ENCODE measurements at regions not wholly inside any gene's neighbourhood (a gene's known extent, or its start where the extent isn't known, plus 50 kb on each side); places are given as distances from the start of the nearest gene placed in this dataset.

DNA sequence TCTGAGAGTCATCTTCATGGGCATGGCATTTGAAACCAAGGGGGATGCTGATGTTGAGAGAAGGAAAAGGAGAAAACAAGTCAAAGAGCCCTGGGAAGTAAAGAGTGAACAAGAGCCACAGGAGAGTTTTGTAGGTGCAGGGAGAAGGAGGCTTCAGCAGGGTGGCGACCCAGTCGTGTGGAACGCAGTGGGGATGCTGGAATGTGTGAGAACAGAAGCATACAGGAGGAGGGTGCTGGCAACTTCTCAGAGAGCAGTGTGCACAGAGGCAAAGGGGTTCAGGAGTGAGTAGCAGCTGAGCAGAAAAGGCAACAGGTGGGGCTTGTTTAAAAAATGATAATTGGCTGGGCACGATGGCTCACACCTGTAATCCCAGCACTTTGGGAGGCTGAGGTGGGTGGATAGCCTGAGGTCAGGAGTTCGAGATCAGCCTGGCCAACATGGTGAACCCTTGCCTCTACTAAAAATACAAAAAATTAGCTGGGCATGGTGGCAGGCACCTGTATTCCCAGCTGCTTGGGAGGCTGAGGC is 75.8 kb upstream of the PLET1 start:
- Histone ChIP-seq H3K36me3 (no peaks in the 10 kb centered on the region), H3K4me1 (no peaks in the 10 kb centered on the region), H3K27ac (no peak overlapping the region), H3K4me3 (no peak overlapping the region), H3K27me3 (no peaks in the 10 kb centered on the region), H3K9me3 (no peaks in the 10 kb centered on the region)
- intact Hi-C loops (cut with DNase I; ENCODE audit: low total_unique reads), result no loop called here
- TF ChIP-seq, protein P1, sequence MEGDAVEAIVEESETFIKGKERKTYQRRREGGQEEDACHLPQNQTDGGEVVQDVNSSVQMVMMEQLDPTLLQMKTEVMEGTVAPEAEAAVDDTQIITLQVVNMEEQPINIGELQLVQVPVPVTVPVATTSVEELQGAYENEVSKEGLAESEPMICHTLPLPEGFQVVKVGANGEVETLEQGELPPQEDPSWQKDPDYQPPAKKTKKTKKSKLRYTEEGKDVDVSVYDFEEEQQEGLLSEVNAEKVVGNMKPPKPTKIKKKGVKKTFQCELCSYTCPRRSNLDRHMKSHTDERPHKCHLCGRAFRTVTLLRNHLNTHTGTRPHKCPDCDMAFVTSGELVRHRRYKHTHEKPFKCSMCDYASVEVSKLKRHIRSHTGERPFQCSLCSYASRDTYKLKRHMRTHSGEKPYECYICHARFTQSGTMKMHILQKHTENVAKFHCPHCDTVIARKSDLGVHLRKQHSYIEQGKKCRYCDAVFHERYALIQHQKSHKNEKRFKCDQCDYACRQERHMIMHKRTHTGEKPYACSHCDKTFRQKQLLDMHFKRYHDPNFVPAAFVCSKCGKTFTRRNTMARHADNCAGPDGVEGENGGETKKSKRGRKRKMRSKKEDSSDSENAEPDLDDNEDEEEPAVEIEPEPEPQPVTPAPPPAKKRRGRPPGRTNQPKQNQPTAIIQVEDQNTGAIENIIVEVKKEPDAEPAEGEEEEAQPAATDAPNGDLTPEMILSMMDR (IDR thresholded peaks at IDR 0.05), result no peak
- no peak for TF ChIP-seq POLR2A (IDR thresholded peaks at IDR 0.05)
- no peak for DNase-seq

GRCh38 chr11:112339566-112339965 is 78.9 kb upstream of the PLET1 start:
- TF ChIP-seq, protein P1 (IDR thresholded peaks at IDR 0.05), result no peak
- no peak for TF ChIP-seq POLR2A (IDR thresholded peaks at IDR 0.05)
- Histone ChIP-seq H3K27ac (no peak overlapping the region), H3K36me3 (no peaks in the 10 kb centered on the region), H3K4me1 (no peaks in the 10 kb centered on the region), H3K9me3 (no peaks in the 10 kb centered on the region), H3K4me3 (no peak overlapping the region), H3K27me3 (no peaks in the 10 kb centered on the region)
- intact Hi-C loops (cut with DNase I; ENCODE audit: low total_unique reads), result no loop called here
- no peak for DNase-seq

- no peaks in the 10 kb centered on the region for H3K36me3 ChIP-seq
- H3K4me1 ChIP-seq, result no peaks in the 10 kb centered on the region
- no peaks in the 10 kb centered on the region for H3K9me3 ChIP-seq
- no peak overlapping the region for H3K27ac ChIP-seq
- no peak overlapping the region for H3K4me3 ChIP-seq
- intact Hi-C loops (cut with DNase I; ENCODE audit: low total_unique reads), result no loop called here
- no peak for DNase-seq
- no peaks in the 10 kb centered on the region for H3K27me3 ChIP-seq
- TF ChIP-seq POLR2A (IDR thresholded peaks at IDR 0.05), result no peak
- TF ChIP-seq, protein P1 (IDR thresholded peaks at IDR 0.05), result no peak
Measured at GRCh38 chr11:112343368-112344039, 82.8 kb upstream of the PLET1 start.

DNA sequence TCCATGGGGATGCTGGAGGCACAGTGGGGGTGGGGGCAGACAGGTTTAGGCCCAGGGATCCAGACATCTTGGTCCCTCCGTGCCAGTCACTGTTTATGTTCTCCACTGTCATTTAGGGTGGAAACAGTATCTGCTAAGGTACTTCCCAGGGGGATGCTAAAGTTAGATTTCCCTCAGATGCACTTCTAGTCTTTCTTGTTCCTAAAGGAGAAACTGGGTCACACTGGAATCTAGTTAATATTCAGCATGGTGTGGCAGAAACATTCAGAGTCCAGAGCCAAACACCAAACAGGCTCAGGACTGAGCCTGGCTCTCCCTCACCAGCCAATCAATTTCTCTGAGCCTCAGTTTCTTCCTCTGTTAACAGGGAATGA is 83.4 kb upstream of the PLET1 start:
- no peak for DNase-seq
- Histone ChIP-seq H3K36me3 (no peaks in the 10 kb centered on the region), H3K27ac (no peak overlapping the region), H3K9me3 (no peaks in the 10 kb centered on the region), H3K4me3 (no peak overlapping the region), H3K4me1 (no peaks in the 10 kb centered on the region), H3K27me3 (no peaks in the 10 kb centered on the region)
- intact Hi-C loops (cut with DNase I; ENCODE audit: low total_unique reads), result no loop called here
- TF ChIP-seq, protein P1 (IDR thresholded peaks at IDR 0.05), result no peak
- TF ChIP-seq POLR2A (IDR thresholded peaks at IDR 0.05), result no peak

DNA sequence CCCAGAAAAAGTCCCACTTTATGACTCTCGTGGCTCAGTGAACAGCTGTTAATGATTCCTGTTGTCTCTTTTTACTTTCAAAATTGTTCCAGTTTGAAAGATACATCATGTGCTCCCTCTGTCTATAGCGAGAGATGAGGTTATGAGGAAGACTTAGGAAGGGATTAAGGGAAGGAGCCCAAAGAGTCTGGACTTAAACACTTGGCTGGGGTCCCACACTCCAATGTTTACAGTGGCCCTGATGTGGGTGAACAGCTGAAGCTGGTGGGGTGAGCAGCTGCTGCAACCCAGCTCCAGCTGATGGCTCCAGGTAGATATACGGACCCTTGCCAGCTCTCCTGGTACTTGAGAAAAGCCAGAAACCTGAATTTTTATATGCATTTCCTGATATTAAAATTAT is 84.5 kb upstream of the PLET1 start:
- no peak overlapping the region for H3K4me3 ChIP-seq
- no peaks in the 10 kb centered on the region for H3K27me3 ChIP-seq
- H3K9me3 ChIP-seq, result no peaks in the 10 kb centered on the region
- intact Hi-C loops (cut with DNase I; ENCODE audit: low total_unique reads), result no loop called here
- TF ChIP-seq, protein P1 (IDR thresholded peaks at IDR 0.05), result no peak
- TF ChIP-seq POLR2A (IDR thresholded peaks at IDR 0.05), result no peak
- DNase-seq, result no peak
- no peaks in the 10 kb centered on the region for H3K36me3 ChIP-seq
- H3K4me1 ChIP-seq, result no peaks in the 10 kb centered on the region
- no peak overlapping the region for H3K27ac ChIP-seq
